IMR-90 (cell line): ENCODE measurements at regions not wholly inside any gene's neighbourhood (a gene's known extent, or its start where the extent isn't known, plus 50 kb on each side); places are given as distances from the start of the nearest gene placed in this dataset.

Experiments
- ATAC-seq: fragments of 200-7000 bp; cut with Tn5 transposase; 2 replicates; pipeline ENCODE4 v1.9.1; 2020; ENCODE audit warnings: low read depth, mild to moderate bottlenecking, moderate library complexity
- BruUV-seq: library from RNA; stranded (reverse); fragments of 400-500 nt; replicated peaks from 2 replicates; lab custom pipeline; 2021; lab: Mats Ljungman, UMichigan
- CTCF ChIA-PET: fragments of 300-600 bp; formaldehyde crosslinking; extraction: SDS; loops from one replicate; lab custom pipeline; 2021; ENCODE audit warnings: antibody characterized with exemption; lab: Yijun Ruan, JAX
- POLR2A ChIA-PET: fragments of 300-600 bp; sonication (Branson Sonifier 250); formaldehyde crosslinking; loops from one replicate; lab custom pipeline; 2022; ENCODE audit warnings: antibody characterized with exemption; ENCODE audit not compliant: unreplicated experiment; lab: Charles Lee
- DNase-seq: peaks from one replicate; pipeline ENCODE4 v3.0.0; 2013
- H2AFZ ChIP-seq: replicated peaks from 2 replicates; pipeline ENCODE3; 2013; ENCODE audit warnings: low read length, mild to moderate bottlenecking; ENCODE audit not compliant: poor library complexity
- H2AK5ac ChIP-seq: 2 replicates; pipeline ENCODE4 v1.6.1; 2013; ENCODE audit warnings: low read depth, low read length, inconsistent platforms
- H2AK9ac ChIP-seq: replicated peaks from 2 replicates; pipeline ENCODE3; 2013; ENCODE audit warnings: mild to moderate bottlenecking, low read depth, low read length, moderate library complexity; ENCODE audit not compliant: poor library complexity
- H2BK120ac ChIP-seq: 2 replicates; pipeline ENCODE4 v1.6.1; 2013; ENCODE audit warnings: low read depth, low read length, inconsistent platforms
- H2BK15ac ChIP-seq: 3 replicates; pipeline ENCODE4 v1.6.1; 2013; ENCODE audit warnings: low read depth, low read length, inconsistent platforms
- H2BK20ac ChIP-seq: 2 replicates; pipeline ENCODE4 v1.6.1; 2013; ENCODE audit warnings: low read depth, mild to moderate bottlenecking, inconsistent platforms, low read length, moderate library complexity
- H2BK5ac ChIP-seq: 2 replicates; pipeline ENCODE4 v1.6.1; 2013; ENCODE audit warnings: mild to moderate bottlenecking, low read depth, low read length, inconsistent platforms; ENCODE audit not compliant: poor library complexity, severe bottlenecking
- H3K14ac ChIP-seq: replicated peaks from 2 replicates; pipeline ENCODE4 v1.6.1; 2013; ENCODE audit warnings: low read depth, low read length, inconsistent platforms
- H3K18ac ChIP-seq: 2 replicates; pipeline ENCODE4 v1.6.1; 2013; ENCODE audit warnings: low read depth, low read length, control low read depth
- H3K23ac ChIP-seq: 2 replicates; pipeline ENCODE4 v1.6.1; 2013; ENCODE audit warnings: low read depth, low read length, inconsistent platforms
- H3K27ac ChIP-seq: 2 replicates; pipeline ENCODE4 v1.5.1; 2013; ENCODE audit warnings: mild to moderate bottlenecking, control low read depth, low read length; ENCODE audit not compliant: insufficient read depth
- H3K27me3 ChIP-seq: 2 replicates; pipeline ENCODE4 v1.6.1; 2013; ENCODE audit warnings: low read length; ENCODE audit not compliant: control insufficient read depth, insufficient read depth
- H3K36me3 ChIP-seq: 2 replicates; pipeline ENCODE4 v1.6.1; 2013; ENCODE audit warnings: low read length, mixed read lengths; ENCODE audit not compliant: control insufficient read depth, insufficient read depth
- H3K4ac ChIP-seq: 2 replicates; pipeline ENCODE4 v1.6.1; 2013; ENCODE audit warnings: low read depth, low read length, inconsistent platforms
- H3K4me1 ChIP-seq: 2 replicates; pipeline ENCODE4 v1.6.1; 2013; ENCODE audit warnings: low read length, mixed read lengths; ENCODE audit not compliant: control insufficient read depth, insufficient read depth
- H3K4me2 ChIP-seq: 2 replicates; pipeline ENCODE4 v1.6.1; 2013; ENCODE audit warnings: low read depth, mild to moderate bottlenecking, control low read depth, low read length, moderate library complexity
- H3K4me3 ChIP-seq: 2 replicates; pipeline ENCODE4 v1.5.1; 2013; ENCODE audit warnings: low read depth, mild to moderate bottlenecking, control low read depth, low read length, moderate library complexity; ENCODE audit not compliant: insufficient read depth
- H3K56ac ChIP-seq: 2 replicates; pipeline ENCODE4 v1.6.1; 2013; ENCODE audit warnings: low read length, inconsistent platforms; ENCODE audit not compliant: insufficient read depth; ENCODE audit errors: extremely low read depth
- H3K79me1 ChIP-seq, 2 experiments: 2 replicates each; pipeline ENCODE4 v1.6.1; 2013; ENCODE audit warnings: low read length in 2 of 2, inconsistent platforms in 1 of 2, low read depth in 1 of 2
- H3K9ac ChIP-seq: 2 replicates; pipeline ENCODE4 v1.6.1; 2013; ENCODE audit warnings: low read depth, low read length, control low read depth
- H3K9me1 ChIP-seq: 2 replicates; pipeline ENCODE4 v1.6.1; 2013; ENCODE audit warnings: low read length, inconsistent platforms; ENCODE audit not compliant: insufficient read depth
- H3K9me3 ChIP-seq: 2 replicates; pipeline ENCODE4 v1.6.1; 2013; ENCODE audit warnings: low read length; ENCODE audit not compliant: control insufficient read depth, insufficient read depth
- H4K20me1 ChIP-seq: 2 replicates; pipeline ENCODE4 v1.6.1; 2013; ENCODE audit warnings: low read length, inconsistent platforms; ENCODE audit not compliant: insufficient read depth
- H4K5ac ChIP-seq: 2 replicates; pipeline ENCODE4 v1.6.1; 2013; ENCODE audit warnings: mild to moderate bottlenecking, low read depth, low read length, control low read depth
- H4K8ac ChIP-seq, 2 experiments: 2 replicates each; pipeline ENCODE4 v1.6.1; 2013; ENCODE audit warnings: low read depth in 2 of 2, low read length in 2 of 2, control low read depth in 1 of 2, inconsistent platforms in 1 of 2
- H4K91ac ChIP-seq: 2 replicates; pipeline ENCODE4 v1.6.1; 2013; ENCODE audit warnings: low read depth, low read length, inconsistent platforms; ENCODE audit not compliant: insufficient read depth
- CHD1 ChIP-seq: IDR thresholded peaks from 2 replicates; pipeline ENCODE4 v1.6.1; 2012; ENCODE audit warnings: low read depth, low read length, improper control_type of control experiment
- POLR2A ChIP-seq: IDR thresholded peaks from 2 replicates; pipeline ENCODE4 v1.6.1; 2012; ENCODE audit warnings: mild to moderate bottlenecking, low read depth, low read length
- WGBS, 2 experiments: methylation state at CpG; one replicate each; pipeline versions ENCODE4 v1.1.5 to v1.1.7; 2013; ENCODE audit warnings: missing lambda C conversion rate in 2 of 2; ENCODE audit not compliant: insufficient read length in 1 of 2; ENCODE audit errors: extremely low coverage in 2 of 2; 5-methylcytosine and 5-hydroxymethylcytosine counted together
- dilution Hi-C: fragments of 300-500 bp; cut with HindIII; formaldehyde crosslinking; loops from one replicate; pipeline ENCODE4 v1.14.3; 2018; ENCODE audit warnings: low sequenced_read_pairs; ENCODE audit not compliant: unreplicated experiment
- in situ Hi-C: fragments of 300-500 bp; cut with MboI; formaldehyde crosslinking; loops from 3 replicates; pipeline ENCODE4 v1.14.3; 2019; ENCODE audit warnings: low sequenced_read_pairs, inconsistent platforms, mixed read lengths
- intact Hi-C: fragments of 100-400 bp; cut with micrococcal nuclease; formaldehyde crosslinking; loops from 2 replicates; pipeline ENCODE4 v1.10.0; 2022

DNA sequence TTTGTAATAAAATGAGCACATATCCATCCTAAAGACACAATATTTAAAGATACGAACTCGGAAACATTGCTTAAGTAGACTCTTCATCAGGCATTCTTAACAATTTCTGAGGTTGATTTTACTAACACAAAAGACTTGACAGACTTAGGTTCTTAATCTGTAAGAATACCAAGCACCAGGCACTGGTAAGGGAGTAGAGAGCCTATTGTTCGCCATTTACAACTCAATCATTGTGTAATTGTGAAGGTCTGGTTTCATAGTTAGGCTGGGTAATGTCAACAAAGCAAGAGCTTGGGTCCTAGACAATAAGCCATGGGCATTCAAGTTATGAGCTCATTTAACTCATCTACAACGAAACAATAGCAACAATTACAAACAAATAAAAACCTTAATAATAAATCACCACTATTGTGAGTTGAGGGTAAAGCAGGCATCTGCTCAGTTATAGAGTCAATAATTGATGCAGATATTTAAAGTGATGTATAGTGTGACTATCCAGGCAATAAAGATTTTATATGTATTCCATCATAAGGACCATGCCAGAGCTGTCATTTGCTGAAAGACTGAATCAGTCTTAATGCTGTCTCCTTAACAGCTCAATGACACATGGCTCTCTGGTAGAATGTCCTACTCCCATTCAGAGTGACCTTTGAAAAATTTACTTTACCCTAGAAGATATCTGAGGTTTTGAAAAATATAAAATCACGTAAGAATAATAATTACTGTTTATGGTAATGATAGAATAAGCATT lies 664.0 kb upstream of the PCDH7 start:
- BruUV-seq = no TSS peak
- no peak overlapping the region for H3K4me3 ChIP-seq
- H3K56ac ChIP-seq = no peak overlapping the region
- H3K27ac ChIP-seq = no peak overlapping the region
- H3K9me3 ChIP-seq = no peaks in the 10 kb centered on the region
- H4K20me1 ChIP-seq = no peaks in the 10 kb centered on the region
- H3K4me1 ChIP-seq = no peaks in the 10 kb centered on the region
- no peak overlapping the region for H4K5ac ChIP-seq
- H3K14ac ChIP-seq = no peak overlapping the region
- H3K9me1 ChIP-seq = no peaks in the 10 kb centered on the region
- H4K8ac ChIP-seq = no peak overlapping the region
- H4K91ac ChIP-seq = no peak overlapping the region
- no peak overlapping the region for H3K4ac ChIP-seq
- no peaks in the 10 kb centered on the region for H3K79me1 ChIP-seq
- ATAC-seq = no peak
- H2BK20ac ChIP-seq = no peak overlapping the region
- CTCF ChIA-PET = no interaction called here
- no peak for DNase-seq
- no peak overlapping the region for H3K9ac ChIP-seq
- H2BK15ac ChIP-seq = no peak overlapping the region
- H2BK5ac ChIP-seq = no peak overlapping the region
- intact Hi-C loops = no loop called here
- dilution Hi-C loops = no loop called here
- H3K27me3 ChIP-seq = no peaks in the 10 kb centered on the region
- H2AK9ac ChIP-seq = no peak overlapping the region
- no peak overlapping the region for H3K18ac ChIP-seq
- H3K23ac ChIP-seq = no peak overlapping the region
- in situ Hi-C loops = no loop called here
- no peak overlapping the region for H2BK120ac ChIP-seq
- H3K36me3 ChIP-seq = no peaks in the 10 kb centered on the region
- H2AFZ ChIP-seq = no peak overlapping the region
- POLR2A ChIA-PET = no interaction called here
- no peak for TF ChIP-seq CHD1
- no peak for TF ChIP-seq POLR2A
- no peak overlapping the region for H3K4me2 ChIP-seq
- WGBS, 2 experiments = no CpG with 5 or more reads among the region's 5 CpGs
- no peak overlapping the region for H2AK5ac ChIP-seq
